GM12878 (cell line): ENCODE measurements at regions not wholly inside any gene's neighbourhood (a gene's known extent, or its start where the extent isn't known, plus 50 kb on each side); places are given as distances from the start of the nearest gene placed in this dataset.

ENCODE experiments used
- ATAC-seq: fragments of 200-7000 bp; cut with Tn5 transposase; 3 replicates; pipeline ENCODE4 v1.9.1; 2020; ENCODE audit warnings: mild to moderate bottlenecking, moderate library complexity
- BruUV-seq: library from RNA; stranded (reverse); fragments of 400-500 nt; replicated peaks from 2 replicates; lab custom pipeline; 2021; lab: Mats Ljungman, UMichigan
- CTCF ChIA-PET: fragments of 300-600 bp; sonication (Branson Sonifier 250); formaldehyde crosslinking; extraction: SDS; loops from one replicate; lab custom pipeline; 2021; ENCODE audit warnings: inconsistent platforms; lab: Yijun Ruan, JAX
- POLR2A ChIA-PET: fragments of 350-600 bp; formaldehyde crosslinking; extraction: SDS; loops from one replicate; lab custom pipeline; 2021; ENCODE audit warnings: inconsistent platforms; lab: Charles Lee
- RAD21 ChIA-PET: fragments of 300-600 bp; sonication (Branson Sonifier 250); formaldehyde crosslinking; loops from one replicate; lab custom pipeline; 2023; ENCODE audit warnings: antibody characterized with exemption; ENCODE audit not compliant: unreplicated experiment; lab: Charles Lee
- SMC1A ChIA-PET: fragments of 300-600 bp; sonication (Branson Sonifier 250); formaldehyde crosslinking; loops from one replicate; lab custom pipeline; 2023; ENCODE audit not compliant: unreplicated experiment, uncharacterized antibody; lab: Charles Lee
- DNase-seq: peaks from one replicate; pipeline ENCODE4 v3.0.0-alpha.2; 2011; ENCODE audit warnings: low read depth, low spot score
- FAIRE-seq: peaks from 3 replicates; lab custom pipeline; 2011; peaks lifted over from hg19 to GRCh38; lab: Jason Lieb, UNC
- H2AFZ ChIP-seq: 2 replicates; pipeline ENCODE4 v1.6.0; 2011; ENCODE audit warnings: low read depth, low read length, control low read depth; ENCODE audit not compliant: control insufficient read depth
- H3K27ac ChIP-seq: 2 replicates; pipeline ENCODE4 v1.5.1; 2011; ENCODE audit warnings: control low read depth; ENCODE audit not compliant: control insufficient read depth, insufficient read depth
- H3K27me3 ChIP-seq, 2 experiments: replicated peaks in 1 of 2; 2 replicates each; pipeline versions ENCODE4 v1.6.0 to v1.6.1; 2011; ENCODE audit warnings: low read length in 1 of 2; ENCODE audit not compliant: control insufficient read depth in 2 of 2, insufficient read depth in 2 of 2
- H3K36me3 ChIP-seq, 2 experiments: 2 replicates each; pipeline ENCODE4 v1.5.1; 2011; ENCODE audit warnings: low read length in 1 of 2; ENCODE audit not compliant: control insufficient read depth in 2 of 2, insufficient read depth in 2 of 2
- H3K4me1 ChIP-seq: 2 replicates; pipeline ENCODE4 v1.6.1; 2011; ENCODE audit warnings: mild to moderate bottlenecking, low read length, moderate library complexity, mixed read lengths; ENCODE audit not compliant: control insufficient read depth, insufficient read depth
- H3K4me2 ChIP-seq: 2 replicates; pipeline ENCODE4 v1.6.0; 2011; ENCODE audit warnings: control low read depth; ENCODE audit not compliant: control insufficient read depth, insufficient read depth
- H3K4me3 ChIP-seq: fragments of 200-600 bp; sonication (generic); 2 replicates; pipeline ENCODE4 v1.5.1; 2016
- H3K79me2 ChIP-seq: 2 replicates; pipeline ENCODE4 v1.6.0; 2011; ENCODE audit warnings: low read length; ENCODE audit not compliant: control insufficient read depth, insufficient read depth
- H3K9ac ChIP-seq: 2 replicates; pipeline ENCODE4 v1.8.0; 2011; ENCODE audit warnings: low read length, control low read depth, mixed read lengths; ENCODE audit not compliant: control insufficient read depth, insufficient read depth
- H3K9me3 ChIP-seq: replicated peaks from 3 replicates; pipeline ENCODE4 v1.5.1; 2011; ENCODE audit warnings: mild to moderate bottlenecking, low read length; ENCODE audit not compliant: control insufficient read depth, insufficient read depth
- H4K20me1 ChIP-seq: 2 replicates; pipeline ENCODE4 v1.6.0; 2011; ENCODE audit not compliant: control insufficient read depth, insufficient read depth
- CHD1 ChIP-seq: IDR thresholded peaks from 2 replicates; pipeline ENCODE4 v1.6.1; 2012; ENCODE audit warnings: low read depth, low read length, improper control_type of control experiment
- CHD2 ChIP-seq: IDR thresholded peaks from 2 replicates; pipeline ENCODE4 v1.6.1; 2011; ENCODE audit warnings: low read depth, low read length, improper control_type of control experiment, borderline replicate concordance
- IKZF2 ChIP-seq, 2 experiments: fragments of 450-650 bp; IDR thresholded peaks; 2 replicates each; pipeline ENCODE4 v1.6.1; 2017; ENCODE audit warnings: mild to moderate bottlenecking in 2 of 2, moderate library complexity in 2 of 2
- IRF3 ChIP-seq: fragments of 450-650 bp; IDR thresholded peaks from 2 replicates; pipeline ENCODE4 v1.6.1; 2014; ENCODE audit warnings: mild to moderate bottlenecking
- POU2F2 ChIP-seq: IDR thresholded peaks from 3 replicates; pipeline ENCODE4 v1.6.1; 2011; ENCODE audit warnings: low read depth, mild to moderate bottlenecking, low read length, borderline replicate concordance
- RAD51 ChIP-seq: fragments of 450-650 bp; IDR thresholded peaks from 2 replicates; pipeline ENCODE4 v1.6.1; 2016; ENCODE audit warnings: moderate library complexity, mild to moderate bottlenecking, inconsistent platforms
- REST ChIP-seq: IDR thresholded peaks from 2 replicates; pipeline ENCODE4 v1.6.1; 2012; ENCODE audit warnings: mild to moderate bottlenecking, low read depth, low read length
- SREBF2 ChIP-seq: IDR thresholded peaks from 2 replicates; pipeline ENCODE4 v1.6.1; 2012; ENCODE audit warnings: mild to moderate bottlenecking, low read length
- STAT1 ChIP-seq: fragments of 450-650 bp; conservative IDR thresholded peaks from 2 replicates; pipeline ENCODE4 v1.6.1; 2014; ENCODE audit warnings: antibody characterized with exemption, mild to moderate bottlenecking
- TARDBP ChIP-seq: IDR thresholded peaks from 2 replicates; pipeline ENCODE4 v1.6.1; 2016; ENCODE audit warnings: borderline replicate concordance
- WGBS: methylation state at CpG from one replicate; pipeline ENCODE4 v1.1.6; 2016; ENCODE audit warnings: low lambda C conversion rate; ENCODE audit not compliant: insufficient replicate concordance, insufficient coverage; ENCODE audit errors: missing lambda C conversion rate; 5-methylcytosine and 5-hydroxymethylcytosine counted together
- in situ Hi-C: fragments of 300-500 bp; cut with MboI; formaldehyde crosslinking; loops from 9 replicates; pipeline ENCODE4 v1.14.3; 2018; ENCODE audit warnings: mixed read lengths
- intact Hi-C: fragments of 100-400 bp; cut with micrococcal nuclease; formaldehyde crosslinking; loops from one replicate; pipeline ENCODE4 v1.14.2; 2022; ENCODE audit not compliant: unreplicated experiment

- no TSS peak for BruUV-seq
- no peak overlapping the region for H3K4me3 ChIP-seq
- no peak overlapping the region for H3K4me2 ChIP-seq
- no peaks in the 10 kb centered on the region for H4K20me1 ChIP-seq
- ChIA-PET POLR2A (no interaction called here), RAD21 (interaction anchor here (1.5 kb wide), 1 partner anchor 1084 kb away, joined by 4 read pairs; no protein-coding TSS in a partner anchor), SMC1A (no interaction called here), CTCF (interaction anchor here (0.7 to 2.3 kb wide), 4 partner anchors 13 to 1083 kb away, joined by 3 to 10 read pairs (median 6); no protein-coding TSS in a partner anchor)
- FAIRE-seq: no peak
- H3K4me1 ChIP-seq: no peaks in the 10 kb centered on the region
- intact Hi-C loops: loop anchor here (5.0 to 10.0 kb wide), 3 partner anchors 276 to 1499 kb away; no protein-coding TSS in a partner anchor
- 68% methylated on average over 7 of the region's 7 CpGs for WGBS
- H3K36me3 ChIP-seq: no peaks in the 10 kb centered on the region
- H3K27ac ChIP-seq: no peak overlapping the region
- H2AFZ ChIP-seq: no peak overlapping the region
- no peaks in the 10 kb centered on the region for H3K9me3 ChIP-seq
- no peaks in the 10 kb centered on the region for H3K79me2 ChIP-seq
- in situ Hi-C loops: loop anchor here (25.0 kb wide), 1 partner anchor 844 kb away; no protein-coding TSS in a partner anchor
- TF ChIP-seq CHD2: no peak
- no peak for TF ChIP-seq RAD51
- no peak for TF ChIP-seq POU2F2
- no peak for TF ChIP-seq SREBF2
- no peak for TF ChIP-seq STAT1
- TF ChIP-seq IKZF2 (IDR thresholded peaks at IDR 0.05): no peak
- no peak for TF ChIP-seq TARDBP
- no peak for TF ChIP-seq IRF3
- TF ChIP-seq CHD1: no peak
- no peak for TF ChIP-seq REST
- no peak for ATAC-seq
- H3K9ac ChIP-seq: no peak overlapping the region
- no peaks in the 10 kb centered on the region for H3K27me3 ChIP-seq
- no peak for DNase-seq
Observed at GRCh38 chr1:96968541-96968940, 247.0 kb downstream of the PTBP2 start.
